Activated CD8-positive, alpha-beta memory T cell treated with anti-CD3 and anti-CD28 coated beads, Interleukin-2, amount 10 ng/mL, durations not matched to agents 7 days and 5 days (primary cell): ENCODE measurements at regions not wholly inside any gene's neighbourhood (a gene's known extent, or its start where the extent isn't known, plus 50 kb on each side); places are given as distances from the start of the nearest gene placed in this dataset.
"Not testable (repeated sequence)": the region's sequence is repeated elsewhere in the genome, so short reads cannot be mapped to it uniquely, and the experiment has no call there.

ENCODE experiments used
- ATAC-seq: fragments of 150-1000 bp; cut with Tn5 transposase; one replicate; pipeline ENCODE4 v1.10.0; 2021; ENCODE audit warnings: moderate library complexity
- CTCF ChIA-PET: fragments of 350-600 bp; sonication (Branson Sonifier 250); formaldehyde crosslinking; loops from one replicate; lab custom pipeline; 2021; ENCODE audit warnings: antibody characterized with exemption; lab: Charles Lee
- DNase-seq: peaks from one replicate; pipeline ENCODE4 v3.0.0-alpha.2; 2020
- H3K27ac Mint-ChIP-seq: one replicate; pipeline ENCODE4 v1.8.0; 2021; ENCODE audit warnings: mild to moderate bottlenecking, mixed read lengths
- H3K27me3 Mint-ChIP-seq: one replicate; pipeline ENCODE4 v1.8.0; 2021; ENCODE audit warnings: mixed read lengths
- H3K36me3 Mint-ChIP-seq: one replicate; pipeline ENCODE4 v1.8.0; 2021; ENCODE audit warnings: mild to moderate bottlenecking, mixed read lengths
- H3K4me1 Mint-ChIP-seq: one replicate; pipeline ENCODE4 v1.8.0; 2021; ENCODE audit warnings: mixed read lengths
- H3K4me3 Mint-ChIP-seq: one replicate; pipeline ENCODE4 v1.8.0; 2021; ENCODE audit warnings: mild to moderate bottlenecking, moderate library complexity, mixed read lengths
- H3K9me3 Mint-ChIP-seq: one replicate; pipeline ENCODE4 v1.8.0; 2022; ENCODE audit warnings: low read depth, mixed read lengths

GRCh38 chr4:82301390-82301789 lies 72.4 kb downstream of the HNRNPD start:
- CTCF ChIA-PET: interaction anchor here (1.1 kb wide), 1 partner anchor 19 kb away, joined by 3 read pairs; no protein-coding TSS in a partner anchor
- not testable (repeated sequence) for H3K4me1 Mint-ChIP-seq, H3K9me3 Mint-ChIP-seq, ATAC-seq, H3K4me3 Mint-ChIP-seq, H3K27ac Mint-ChIP-seq, DNase-seq, H3K36me3 Mint-ChIP-seq
- peaks cover 21% of the 10 kb centered on the region for H3K27me3 Mint-ChIP-seq

DNA sequence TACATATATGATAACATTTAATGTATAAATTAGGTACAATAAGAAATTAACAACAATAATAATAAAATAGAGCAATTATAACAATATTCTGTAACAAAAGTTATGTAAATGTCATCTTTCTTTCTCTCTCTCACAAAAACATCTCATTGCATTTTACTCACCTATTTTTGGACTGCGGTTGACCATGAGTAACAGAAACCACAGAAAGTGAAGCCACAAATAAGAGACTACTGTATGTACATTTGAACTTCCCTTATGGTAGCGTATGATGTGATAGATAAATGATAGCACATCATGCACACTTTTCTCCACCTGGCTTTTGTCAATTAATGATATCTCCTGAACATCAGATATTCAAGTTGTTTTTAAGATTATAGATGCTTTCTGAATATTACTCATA lies 80.5 kb downstream of the HNRNPD start:
- peaks cover 4% of the 10 kb centered on the region for H3K36me3 Mint-ChIP-seq
- H3K27ac Mint-ChIP-seq: peak overlapping the region; percentile 71
- no peak overlapping the region for H3K4me3 Mint-ChIP-seq
- peak; percentile 67 for DNase-seq
- CTCF ChIA-PET: no interaction called here
- peaks cover 16% of the 10 kb centered on the region for H3K27me3 Mint-ChIP-seq
- peaks cover 10% of the 10 kb centered on the region for H3K4me1 Mint-ChIP-seq
- H3K9me3 Mint-ChIP-seq: no peaks in the 10 kb centered on the region
- ATAC-seq: peak; percentile 86

DNA sequence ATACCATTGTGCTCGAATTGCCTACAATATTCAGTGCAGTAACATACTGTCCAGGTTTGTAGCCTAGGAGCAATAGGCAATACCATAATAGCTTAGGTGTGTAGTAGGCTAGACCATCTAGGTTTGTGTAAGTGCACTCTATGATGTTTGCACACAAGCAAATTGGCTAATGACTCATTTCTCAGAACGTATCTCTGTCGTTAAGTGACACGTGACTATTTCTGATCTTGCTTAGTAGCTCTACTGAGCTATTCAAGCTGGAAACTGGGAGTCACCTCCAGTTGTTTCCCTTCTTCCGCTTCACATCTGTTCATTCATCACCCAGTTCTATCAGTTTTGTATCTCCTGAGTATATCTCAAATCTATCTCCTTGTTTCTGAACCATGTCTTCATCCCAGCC lies 86.1 kb downstream of the HNRNPD start:
- peaks cover 28% of the 10 kb centered on the region for H3K27me3 Mint-ChIP-seq

GRCh38 chr4:82284858-82285805 lies 88.7 kb downstream of the HNRNPD start:
- peak; percentile 98 for ATAC-seq
- peak; percentile 99 for DNase-seq
- peak overlapping the region; percentile 80 for H3K27ac Mint-ChIP-seq
- H3K36me3 Mint-ChIP-seq: no peaks in the 10 kb centered on the region
- peaks cover 24% of the 10 kb centered on the region for H3K27me3 Mint-ChIP-seq
- H3K4me1 Mint-ChIP-seq: peaks cover 13% of the 10 kb centered on the region
- CTCF ChIA-PET: interaction anchor here (0.7 to 3.7 kb wide), 14 partner anchors 9 to 813 kb away, joined by 3 to 14 read pairs (median 4); partner anchors contain the start of gene RASGEF1B
- peak overlapping the region; percentile 72 for H3K4me3 Mint-ChIP-seq
- H3K9me3 Mint-ChIP-seq: no peaks in the 10 kb centered on the region

More for the DNA sequence above, 86.1 kb downstream of the HNRNPD start:
- Mint-ChIP-seq H3K36me3 (peaks cover 3% of the 10 kb centered on the region), H3K9me3 (no peaks in the 10 kb centered on the region), H3K4me1 (peaks cover 14% of the 10 kb centered on the region), H3K27ac (no peak overlapping the region), H3K4me3 (no peak overlapping the region)
- CTCF ChIA-PET: no interaction called here
- no peak for DNase-seq
- ATAC-seq: no peak

DNA sequence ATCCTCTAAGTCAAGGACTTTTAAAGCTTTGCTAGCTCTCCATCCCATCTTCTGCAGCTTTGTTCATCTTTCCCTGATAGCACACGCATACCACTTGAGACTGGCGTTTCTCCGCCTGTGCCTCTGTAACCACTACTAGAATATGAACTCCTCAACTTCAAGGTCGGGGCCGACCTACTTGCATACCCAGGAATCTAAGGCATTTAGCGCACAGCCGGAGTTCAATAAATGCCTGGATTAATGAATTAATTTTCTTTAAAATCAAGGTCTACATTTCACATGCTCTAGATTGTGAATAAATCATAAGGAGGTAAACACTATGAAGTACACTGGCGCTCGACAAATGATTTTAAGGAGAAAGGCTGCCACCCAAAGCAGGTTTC lies 89.3 kb downstream of the HNRNPD start:
- H3K27me3 Mint-ChIP-seq: peaks cover 24% of the 10 kb centered on the region
- ATAC-seq (no peak), DNase-seq (no peak)
- peak overlapping the region; percentile 72 for H3K4me3 Mint-ChIP-seq
- CTCF ChIA-PET: interaction anchor here (0.7 to 3.7 kb wide), 13 partner anchors 8 to 813 kb away, joined by 3 to 14 read pairs (median 4); partner anchors contain the start of gene RASGEF1B
- H3K36me3 Mint-ChIP-seq: no peaks in the 10 kb centered on the region
- H3K9me3 Mint-ChIP-seq: no peaks in the 10 kb centered on the region
- peak overlapping the region; percentile 80 for H3K27ac Mint-ChIP-seq
- peaks cover 13% of the 10 kb centered on the region for H3K4me1 Mint-ChIP-seq

DNA sequence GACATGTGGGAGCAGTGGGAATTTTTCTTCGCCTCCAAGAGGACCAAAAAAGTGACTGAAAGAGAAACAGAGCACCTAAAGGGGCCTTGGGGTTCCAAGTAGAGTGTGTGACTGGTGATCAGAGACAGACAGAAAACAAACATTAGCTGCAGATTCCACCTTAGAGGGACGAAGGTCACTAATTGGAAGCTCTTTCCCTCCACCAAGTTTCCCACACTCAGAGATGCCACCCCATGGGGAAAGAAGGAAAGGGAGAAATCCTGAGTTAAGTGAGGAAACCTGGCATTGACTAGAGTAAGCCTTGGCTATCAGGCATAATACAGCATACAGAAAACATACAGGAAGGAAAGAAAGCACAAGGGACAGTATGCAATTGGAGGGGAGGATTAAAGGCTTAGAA lies 90.9 kb downstream of the HNRNPD start:
- CTCF ChIA-PET: interaction anchor here (0.7 to 3.7 kb wide), 4 partner anchors 14 to 805 kb away, joined by 3 to 14 read pairs (median 3); no protein-coding TSS in a partner anchor

GRCh38 chr4:82279550-82279949 lies 94.2 kb downstream of the HNRNPD start:
- CTCF ChIA-PET, H3K4me1 Mint-ChIP-seq, H3K36me3 Mint-ChIP-seq, ATAC-seq, DNase-seq, H3K27ac Mint-ChIP-seq, H3K9me3 Mint-ChIP-seq, H3K4me3 Mint-ChIP-seq: not testable (repeated sequence)
- peaks cover 35% of the 10 kb centered on the region for H3K27me3 Mint-ChIP-seq

More for the DNA sequence above, 90.9 kb downstream of the HNRNPD start:
- H3K27ac Mint-ChIP-seq: no peak overlapping the region
- no peak overlapping the region for H3K4me3 Mint-ChIP-seq
- H3K27me3 Mint-ChIP-seq: peaks cover 28% of the 10 kb centered on the region
- H3K36me3 Mint-ChIP-seq: no peaks in the 10 kb centered on the region
- DNase-seq (no peak), ATAC-seq (no peak)
- peaks cover 13% of the 10 kb centered on the region for H3K4me1 Mint-ChIP-seq
- H3K9me3 Mint-ChIP-seq: no peaks in the 10 kb centered on the region

DNA sequence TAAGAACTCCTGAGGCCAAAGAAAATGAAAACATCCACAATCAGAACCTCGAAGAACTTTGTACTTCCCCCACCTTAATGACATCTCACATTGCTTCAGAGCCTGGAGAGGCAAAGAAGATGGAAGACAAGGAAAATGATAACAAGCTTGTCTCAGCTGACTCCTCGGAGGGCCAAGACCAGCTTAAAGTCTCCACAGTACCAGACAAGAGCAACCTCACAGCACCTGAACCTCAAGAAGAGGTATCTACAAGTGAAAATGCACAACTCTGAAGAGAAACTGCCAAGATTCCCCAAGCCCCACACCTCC lies 97.5 kb downstream of the HNRNPD start:
- no peak overlapping the region for H3K27ac Mint-ChIP-seq
- peaks cover 4% of the 10 kb centered on the region for H3K4me1 Mint-ChIP-seq
- CTCF ChIA-PET: interaction anchor here (0.7 kb wide), 1 partner anchor 8 kb away, joined by 3 read pairs; no protein-coding TSS in a partner anchor
- H3K27me3 Mint-ChIP-seq: peaks cover 19% of the 10 kb centered on the region
- H3K36me3 Mint-ChIP-seq: no peaks in the 10 kb centered on the region
- ATAC-seq (no peak), DNase-seq (no peak)
- H3K9me3 Mint-ChIP-seq: no peaks in the 10 kb centered on the region
- no peak overlapping the region for H3K4me3 Mint-ChIP-seq

DNA sequence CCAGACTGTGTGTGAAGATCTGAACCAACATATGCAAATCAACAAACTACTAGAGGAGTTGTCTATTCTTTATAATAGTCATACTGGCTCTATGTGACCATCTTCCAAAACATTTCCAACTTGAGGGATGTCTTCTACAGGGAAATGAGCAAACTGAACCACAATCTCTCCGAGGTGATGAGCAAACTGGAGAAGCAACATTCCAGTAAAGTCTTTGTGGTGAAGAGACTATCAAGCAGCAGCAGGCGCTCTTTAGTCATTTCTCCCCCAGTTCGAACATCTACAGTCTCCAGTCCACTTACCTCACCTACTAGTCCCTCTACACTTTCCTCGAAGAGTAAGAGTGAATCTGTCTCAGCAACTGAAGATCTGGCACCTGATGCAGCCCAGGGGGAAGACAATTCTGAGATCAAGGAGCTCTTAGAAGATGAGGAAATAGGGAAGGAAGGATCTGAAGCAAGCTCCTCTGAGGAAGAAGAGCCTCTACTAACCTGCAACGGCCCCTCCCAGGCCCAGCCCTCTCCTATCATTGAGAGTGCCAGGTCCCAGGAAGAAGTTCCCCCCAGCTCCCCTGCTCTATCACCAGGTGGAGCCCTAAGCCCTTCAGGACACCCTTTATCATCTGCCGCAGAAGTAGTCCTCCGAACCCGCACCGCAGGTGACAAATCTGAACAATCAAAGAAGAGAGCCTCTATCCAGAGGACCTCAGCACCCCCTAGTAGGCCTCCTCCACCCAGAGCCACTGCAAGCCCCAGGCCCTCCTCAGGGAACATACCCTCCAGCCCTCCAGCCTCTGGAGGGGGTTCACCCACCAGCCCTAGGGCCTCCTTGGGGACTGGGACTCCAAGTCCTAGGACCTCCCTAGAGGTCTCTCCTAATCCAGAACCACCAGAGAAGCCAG lies 98.1 kb downstream of the HNRNPD start:
- Mint-ChIP-seq H3K9me3 (no peaks in the 10 kb centered on the region), H3K27ac (no peak overlapping the region), H3K4me1 (peaks cover 4% of the 10 kb centered on the region), H3K36me3 (no peaks in the 10 kb centered on the region), H3K27me3 (peaks cover 19% of the 10 kb centered on the region), H3K4me3 (no peak overlapping the region)
- DNase-seq (no peak), ATAC-seq (no peak)
- CTCF ChIA-PET: no interaction called here

GRCh38 chr4:82274700-82275099 lies 99.1 kb downstream of the HNRNPD start:
- H3K27ac Mint-ChIP-seq, CTCF ChIA-PET, H3K36me3 Mint-ChIP-seq, H3K4me1 Mint-ChIP-seq, DNase-seq, ATAC-seq, H3K4me3 Mint-ChIP-seq, H3K9me3 Mint-ChIP-seq: not testable (repeated sequence)
- H3K27me3 Mint-ChIP-seq: peaks cover 19% of the 10 kb centered on the region

- peaks cover 15% of the 10 kb centered on the region for H3K27me3 Mint-ChIP-seq
- H3K9me3 Mint-ChIP-seq, ATAC-seq, DNase-seq, CTCF ChIA-PET, H3K4me3 Mint-ChIP-seq, H3K36me3 Mint-ChIP-seq, H3K27ac Mint-ChIP-seq: not testable (repeated sequence)
- peaks cover 14% of the 10 kb centered on the region for H3K4me1 Mint-ChIP-seq
Measured at GRCh38 chr4:82272523-82272922, 101.3 kb downstream of the HNRNPD start.

GRCh38 chr4:82271915-82272480 lies 101.8 kb downstream of the HNRNPD start:
- peaks cover 14% of the 10 kb centered on the region for H3K4me1 Mint-ChIP-seq
- CTCF ChIA-PET, H3K27ac Mint-ChIP-seq, H3K36me3 Mint-ChIP-seq, H3K4me3 Mint-ChIP-seq, DNase-seq, ATAC-seq, H3K9me3 Mint-ChIP-seq: not testable (repeated sequence)
- peaks cover 11% of the 10 kb centered on the region for H3K27me3 Mint-ChIP-seq

GRCh38 chr4:82268826-82269193 lies 105.0 kb downstream of the HNRNPD start:
- ATAC-seq: no peak

More at GRCh38 chr4:82268826-82269193, 105.0 kb downstream of the HNRNPD start:
- H3K4me3 Mint-ChIP-seq: no peak overlapping the region
- H3K27me3 Mint-ChIP-seq: peaks cover 6% of the 10 kb centered on the region
- peaks cover 2% of the 10 kb centered on the region for H3K9me3 Mint-ChIP-seq
- H3K27ac Mint-ChIP-seq: no peak overlapping the region
- H3K36me3 Mint-ChIP-seq: no peaks in the 10 kb centered on the region
- CTCF ChIA-PET: interaction anchor here (0.6 to 2.3 kb wide), 14 partner anchors 10 to 868 kb away, joined by 3 to 14 read pairs (median 4); no protein-coding TSS in a partner anchor
- DNase-seq: no peak
- H3K4me1 Mint-ChIP-seq: peaks cover 10% of the 10 kb centered on the region
